ENCODE measurements at regions not wholly inside any gene's neighbourhood (a gene's known extent, or its start where the extent isn't known, plus 50 kb on each side); places are given as distances from the start of the nearest gene placed in this dataset.

GRCh38 chr20:60466687-60467022, 508.4 kb downstream of the CDH26 start:
- no peaks in the 10 kb centered on the region for H3K36me3 Mint-ChIP-seq (ENCODE audit: insufficient read depth, unreplicated experiment)
- DNase-seq (ENCODE audit: unreplicated experiment), result no peak
- no peaks in the 10 kb centered on the region for H3K9me3 Mint-ChIP-seq (ENCODE audit: unreplicated experiment)
- peaks cover 47% of the 10 kb centered on the region for H3K27me3 Mint-ChIP-seq (ENCODE audit: insufficient read depth, unreplicated experiment)
- no peak overlapping the region for H3K27ac Mint-ChIP-seq (ENCODE audit: low read depth, unreplicated experiment)
- ChIA-PET CTCF (interaction anchor here (0.7 kb wide), 1 partner anchor 669 kb away, joined by 3 read pairs; no protein-coding TSS in a partner anchor), POLR2A (no interaction called here)
- no peaks in the 10 kb centered on the region for H3K4me1 Mint-ChIP-seq (ENCODE audit: insufficient read depth, unreplicated experiment)
- no peak for TF ChIP-seq CTCF (IDR thresholded peaks at IDR 0.05; ENCODE audit: unreplicated experiment)
- intact Hi-C loops (cut with micrococcal nuclease), result no loop called here
- no TSS peak for BruUV-seq (replicated peaks)
- H3K4me3 Mint-ChIP-seq (ENCODE audit: unreplicated experiment), result no peak overlapping the region

GRCh38 chr20:60467078-60467477, 508.9 kb downstream of the CDH26 start:
- no peak for TF ChIP-seq CTCF (IDR thresholded peaks at IDR 0.05; ENCODE audit: unreplicated experiment)
- no peak for DNase-seq (ENCODE audit: unreplicated experiment)
- Mint-ChIP-seq H3K36me3 (ENCODE audit: insufficient read depth, unreplicated experiment) (no peaks in the 10 kb centered on the region), H3K4me3 (ENCODE audit: unreplicated experiment) (no peak overlapping the region), H3K27me3 (ENCODE audit: insufficient read depth, unreplicated experiment) (peaks cover 47% of the 10 kb centered on the region), H3K27ac (ENCODE audit: low read depth, unreplicated experiment) (no peak overlapping the region), H3K9me3 (ENCODE audit: unreplicated experiment) (no peaks in the 10 kb centered on the region), H3K4me1 (ENCODE audit: insufficient read depth, unreplicated experiment) (no peaks in the 10 kb centered on the region)
- ChIA-PET CTCF (interaction anchor here (0.7 kb wide), 1 partner anchor 669 kb away, joined by 3 read pairs; no protein-coding TSS in a partner anchor), POLR2A (no interaction called here)
- no TSS peak for BruUV-seq (replicated peaks)
- intact Hi-C loops (cut with micrococcal nuclease), result no loop called here

- Mint-ChIP-seq H3K27me3 (ENCODE audit: insufficient read depth, unreplicated experiment) (peaks cover 44% of the 10 kb centered on the region), H3K4me3 (ENCODE audit: unreplicated experiment) (no peak overlapping the region), H3K4me1 (ENCODE audit: insufficient read depth, unreplicated experiment) (no peaks in the 10 kb centered on the region), H3K36me3 (ENCODE audit: insufficient read depth, unreplicated experiment) (no peaks in the 10 kb centered on the region), H3K9me3 (ENCODE audit: unreplicated experiment) (no peaks in the 10 kb centered on the region), H3K27ac (ENCODE audit: low read depth, unreplicated experiment) (no peak overlapping the region)
- no peak for DNase-seq (ENCODE audit: unreplicated experiment)
- ChIA-PET CTCF (no interaction called here), POLR2A (no interaction called here)
- intact Hi-C loops (cut with micrococcal nuclease), result no loop called here
- TF ChIP-seq CTCF (IDR thresholded peaks at IDR 0.05; ENCODE audit: unreplicated experiment), result no peak
- no TSS peak for BruUV-seq (replicated peaks)
Measured at GRCh38 chr20:60467771-60468170, 509.5 kb downstream of the CDH26 start.

GRCh38 chr20:60469829-60470228, 511.6 kb downstream of the CDH26 start:
- Mint-ChIP-seq H3K27ac (ENCODE audit: low read depth, unreplicated experiment) (no peak overlapping the region), H3K4me1 (ENCODE audit: insufficient read depth, unreplicated experiment) (no peaks in the 10 kb centered on the region), H3K9me3 (ENCODE audit: unreplicated experiment) (no peaks in the 10 kb centered on the region), H3K27me3 (ENCODE audit: insufficient read depth, unreplicated experiment) (peaks cover 47% of the 10 kb centered on the region), H3K4me3 (ENCODE audit: unreplicated experiment) (no peak overlapping the region), H3K36me3 (ENCODE audit: insufficient read depth, unreplicated experiment) (no peaks in the 10 kb centered on the region)
- CTCF ChIA-PET, result interaction anchor here (0.6 to 0.8 kb wide), 2 partner anchors 717 to 1424 kb away, joined by 3 read pairs; no protein-coding TSS in a partner anchor
- POLR2A ChIA-PET, result no interaction called here
- intact Hi-C loops (cut with micrococcal nuclease), result no loop called here
- no peak for DNase-seq (ENCODE audit: unreplicated experiment)
- no peak for TF ChIP-seq CTCF (IDR thresholded peaks at IDR 0.05; ENCODE audit: unreplicated experiment)
- no TSS peak for BruUV-seq (replicated peaks)
